ENCODE measurements at regions not wholly inside any gene's neighbourhood (a gene's known extent, or its start where the extent isn't known, plus 50 kb on each side); places are given as distances from the start of the nearest gene placed in this dataset.

DNA sequence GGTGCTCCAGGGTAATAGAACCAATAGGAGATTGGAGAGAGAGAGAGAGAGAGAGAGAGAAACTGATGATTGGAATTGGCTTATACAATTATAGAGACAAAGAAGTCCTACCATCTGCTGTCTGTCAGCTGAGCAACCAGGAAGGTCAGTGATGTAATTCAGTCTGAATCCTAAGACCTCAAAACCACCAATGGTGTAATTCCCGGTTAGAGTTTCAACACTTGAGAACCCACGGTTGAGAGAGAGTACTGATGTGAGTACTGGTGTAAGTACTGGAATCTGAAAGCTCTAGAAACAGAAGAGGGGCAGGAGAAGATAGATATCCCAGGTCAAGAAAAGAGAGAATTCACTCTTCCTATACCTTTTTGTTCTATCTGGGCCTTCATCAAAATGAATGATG, 775.8 kb downstream of the EFNA5 start:
- Histone ChIP-seq H3K27ac (ENCODE audit: low read depth, low read length) (no peak overlapping the region), H3K36me3 (ENCODE audit: control insufficient read depth, insufficient read depth, low read length) (no peaks in the 10 kb centered on the region), H3K79me2 (ENCODE audit: control insufficient read depth, insufficient read depth, low read length) (no peaks in the 10 kb centered on the region), H3K56ac (ENCODE audit: low read length) (no peak overlapping the region), H2BK120ac (ENCODE audit: low read depth, low read length) (no peak overlapping the region), H4K8ac (ENCODE audit: low read depth, low read length) (no peak overlapping the region), H3K4me1 (ENCODE audit: control insufficient read depth, low read depth, low read length) (no peaks in the 10 kb centered on the region), H3K27me3 (ENCODE audit: insufficient read depth, low read length, poor library complexity) (no peaks in the 10 kb centered on the region), H4K5ac (ENCODE audit: low read length) (no peak overlapping the region), H2BK5ac (ENCODE audit: low read length) (no peak overlapping the region), H2AK5ac (ENCODE audit: low read length) (no peak overlapping the region), H3K4me2 (ENCODE audit: low read length) (no peak overlapping the region), H3K4ac (ENCODE audit: low read depth, low read length) (no peak overlapping the region), H3K9ac (ENCODE audit: low read length) (no peak overlapping the region), H3K23ac (ENCODE audit: low read length) (no peak overlapping the region), H3K4me3 (ENCODE audit: low read length) (no peak overlapping the region), H3K79me1 (ENCODE audit: low read length) (no peaks in the 10 kb centered on the region), H2BK15ac (replicated peaks; ENCODE audit: low read depth) (no peak overlapping the region), H3K18ac (ENCODE audit: low read length) (no peak overlapping the region)
- WGBS (ENCODE audit: extremely low coverage, insufficient coverage, low lambda C conversion rate): no CpG with 5 or more reads among the region's 2 CpGs
- peak; percentile 21 for DNase-seq

DNA sequence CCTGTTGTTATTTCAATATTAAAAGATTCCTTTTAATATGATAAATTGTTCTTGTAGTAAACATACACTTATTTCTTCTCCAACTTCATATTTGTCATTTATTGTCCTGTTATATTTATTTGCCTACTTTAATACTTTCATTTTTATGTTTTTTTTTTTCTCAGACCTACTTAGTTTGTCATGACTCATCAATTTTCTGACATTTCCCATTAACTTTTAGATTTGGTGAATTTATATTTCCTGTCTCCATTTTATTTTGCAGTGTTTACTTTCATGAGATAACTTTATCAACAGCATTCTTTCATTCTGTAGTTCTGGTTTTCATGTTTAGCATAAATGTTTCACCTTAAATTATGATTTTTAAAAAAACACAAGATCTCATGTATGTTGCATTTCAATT, 788.7 kb downstream of the EFNA5 start:
- no peak overlapping the region for H3K9ac ChIP-seq (ENCODE audit: low read length)
- no peak overlapping the region for H2AK5ac ChIP-seq (ENCODE audit: low read length)
- no peaks in the 10 kb centered on the region for H3K27me3 ChIP-seq (ENCODE audit: insufficient read depth, low read length, poor library complexity)
- H3K79me1 ChIP-seq (ENCODE audit: low read length): no peaks in the 10 kb centered on the region
- DNase-seq: no peak
- no peak overlapping the region for H3K4ac ChIP-seq (ENCODE audit: low read depth, low read length)
- H3K23ac ChIP-seq (ENCODE audit: low read length): no peak overlapping the region
- no peak overlapping the region for H3K56ac ChIP-seq (ENCODE audit: low read length)
- H3K79me2 ChIP-seq (ENCODE audit: control insufficient read depth, insufficient read depth, low read length): no peaks in the 10 kb centered on the region
- no peaks in the 10 kb centered on the region for H3K36me3 ChIP-seq (ENCODE audit: control insufficient read depth, insufficient read depth, low read length)
- H2BK5ac ChIP-seq (ENCODE audit: low read length): no peak overlapping the region
- no peak overlapping the region for H3K4me3 ChIP-seq (ENCODE audit: low read length)
- no peak overlapping the region for H3K4me2 ChIP-seq (ENCODE audit: low read length)
- H3K4me1 ChIP-seq (ENCODE audit: control insufficient read depth, low read depth, low read length): no peaks in the 10 kb centered on the region
- no peak overlapping the region for H2BK120ac ChIP-seq (ENCODE audit: low read depth, low read length)
- no peak overlapping the region for H4K5ac ChIP-seq (ENCODE audit: low read length)
- H3K27ac ChIP-seq (ENCODE audit: low read depth, low read length): no peak overlapping the region
- H2BK15ac ChIP-seq (replicated peaks; ENCODE audit: low read depth): no peak overlapping the region
- H4K8ac ChIP-seq (ENCODE audit: low read depth, low read length): no peak overlapping the region
- no peak overlapping the region for H3K18ac ChIP-seq (ENCODE audit: low read length)

- H3K4me1 ChIP-seq (ENCODE audit: control insufficient read depth, low read depth, low read length): no peaks in the 10 kb centered on the region
- no peak overlapping the region for H2BK5ac ChIP-seq (ENCODE audit: low read length)
- no peak overlapping the region for H3K9ac ChIP-seq (ENCODE audit: low read length)
- no peaks in the 10 kb centered on the region for H3K27me3 ChIP-seq (ENCODE audit: insufficient read depth, low read length, poor library complexity)
- no peaks in the 10 kb centered on the region for H3K79me2 ChIP-seq (ENCODE audit: control insufficient read depth, insufficient read depth, low read length)
- no peak overlapping the region for H3K4ac ChIP-seq (ENCODE audit: low read depth, low read length)
- H3K23ac ChIP-seq (ENCODE audit: low read length): no peak overlapping the region
- no peak overlapping the region for H3K56ac ChIP-seq (ENCODE audit: low read length)
- H4K5ac ChIP-seq (ENCODE audit: low read length): no peak overlapping the region
- no CpG with 5 or more reads among the region's 2 CpGs for WGBS (ENCODE audit: extremely low coverage, insufficient coverage, low lambda C conversion rate)
- no peak overlapping the region for H3K4me3 ChIP-seq (ENCODE audit: low read length)
- H3K27ac ChIP-seq (ENCODE audit: low read depth, low read length): no peak overlapping the region
- no peak overlapping the region for H2BK120ac ChIP-seq (ENCODE audit: low read depth, low read length)
- H3K4me2 ChIP-seq (ENCODE audit: low read length): no peak overlapping the region
- H2AK5ac ChIP-seq (ENCODE audit: low read length): no peak overlapping the region
- no peak overlapping the region for H2BK15ac ChIP-seq (replicated peaks; ENCODE audit: low read depth)
- no peak overlapping the region for H4K8ac ChIP-seq (ENCODE audit: low read depth, low read length)
- no peaks in the 10 kb centered on the region for H3K79me1 ChIP-seq (ENCODE audit: low read length)
- H3K36me3 ChIP-seq (ENCODE audit: control insufficient read depth, insufficient read depth, low read length): no peaks in the 10 kb centered on the region
- no peak overlapping the region for H3K18ac ChIP-seq (ENCODE audit: low read length)
- no peak for DNase-seq
Measured at GRCh38 chr5:106880656-106881055, 790.1 kb downstream of the EFNA5 start.

DNA sequence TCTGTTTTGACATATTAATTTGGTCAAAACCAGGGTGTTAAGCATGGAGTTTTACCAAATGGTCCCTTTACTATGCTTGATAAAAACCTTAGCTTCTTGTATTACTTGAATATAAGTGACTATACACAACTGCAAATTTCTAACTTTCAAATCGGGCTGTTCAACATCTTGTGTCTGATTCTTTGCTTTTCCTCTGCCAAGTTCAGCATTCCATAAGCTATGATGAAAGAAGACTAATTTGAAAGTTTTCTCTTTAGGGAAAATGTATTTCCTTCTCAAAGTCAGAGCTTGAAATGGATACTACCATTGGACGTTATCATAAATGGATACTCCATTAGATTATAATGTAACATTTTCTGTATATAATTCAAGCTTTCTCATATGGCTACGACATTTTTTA, 792.9 kb downstream of the EFNA5 start:
- no peak overlapping the region for H3K9ac ChIP-seq (ENCODE audit: low read length)
- H3K56ac ChIP-seq (ENCODE audit: low read length): no peak overlapping the region
- no peak overlapping the region for H4K5ac ChIP-seq (ENCODE audit: low read length)
- no peak overlapping the region for H3K4ac ChIP-seq (ENCODE audit: low read depth, low read length)
- H4K8ac ChIP-seq (ENCODE audit: low read depth, low read length): no peak overlapping the region
- no peak overlapping the region for H2BK5ac ChIP-seq (ENCODE audit: low read length)
- H3K27me3 ChIP-seq (ENCODE audit: insufficient read depth, low read length, poor library complexity): no peaks in the 10 kb centered on the region
- no peak overlapping the region for H3K4me2 ChIP-seq (ENCODE audit: low read length)
- H3K23ac ChIP-seq (ENCODE audit: low read length): no peak overlapping the region
- no peaks in the 10 kb centered on the region for H3K79me2 ChIP-seq (ENCODE audit: control insufficient read depth, insufficient read depth, low read length)
- no peaks in the 10 kb centered on the region for H3K36me3 ChIP-seq (ENCODE audit: control insufficient read depth, insufficient read depth, low read length)
- no peak overlapping the region for H2BK120ac ChIP-seq (ENCODE audit: low read depth, low read length)
- H3K4me1 ChIP-seq (ENCODE audit: control insufficient read depth, low read depth, low read length): no peaks in the 10 kb centered on the region
- no CpG with 5 or more reads among the region's 3 CpGs for WGBS (ENCODE audit: extremely low coverage, insufficient coverage, low lambda C conversion rate)
- H3K18ac ChIP-seq (ENCODE audit: low read length): no peak overlapping the region
- H3K27ac ChIP-seq (ENCODE audit: low read depth, low read length): no peak overlapping the region
- H2AK5ac ChIP-seq (ENCODE audit: low read length): no peak overlapping the region
- DNase-seq: no peak
- H2BK15ac ChIP-seq (replicated peaks; ENCODE audit: low read depth): no peak overlapping the region
- no peak overlapping the region for H3K4me3 ChIP-seq (ENCODE audit: low read length)
- H3K79me1 ChIP-seq (ENCODE audit: low read length): no peaks in the 10 kb centered on the region

- no peak overlapping the region for H3K23ac ChIP-seq (ENCODE audit: low read length)
- no peaks in the 10 kb centered on the region for H3K79me2 ChIP-seq (ENCODE audit: control insufficient read depth, insufficient read depth, low read length)
- H3K4me3 ChIP-seq (ENCODE audit: low read length): no peak overlapping the region
- no peak overlapping the region for H4K8ac ChIP-seq (ENCODE audit: low read depth, low read length)
- no peak overlapping the region for H3K4me2 ChIP-seq (ENCODE audit: low read length)
- no peak overlapping the region for H2BK15ac ChIP-seq (replicated peaks; ENCODE audit: low read depth)
- H3K27me3 ChIP-seq (ENCODE audit: insufficient read depth, low read length, poor library complexity): no peaks in the 10 kb centered on the region
- H3K4ac ChIP-seq (ENCODE audit: low read depth, low read length): no peak overlapping the region
- H3K18ac ChIP-seq (ENCODE audit: low read length): no peak overlapping the region
- H2BK5ac ChIP-seq (ENCODE audit: low read length): no peak overlapping the region
- peak; percentile 71 for DNase-seq
- no peak overlapping the region for H3K56ac ChIP-seq (ENCODE audit: low read length)
- no peaks in the 10 kb centered on the region for H3K4me1 ChIP-seq (ENCODE audit: control insufficient read depth, low read depth, low read length)
- whole genome bisulfite sequencing (ENCODE audit: extremely low coverage, insufficient coverage, low lambda C conversion rate): no CpG with 5 or more reads among the region's 7 CpGs
- H3K27ac ChIP-seq (ENCODE audit: low read depth, low read length): no peak overlapping the region
- no peak overlapping the region for H4K5ac ChIP-seq (ENCODE audit: low read length)
- no peaks in the 10 kb centered on the region for H3K36me3 ChIP-seq (ENCODE audit: control insufficient read depth, insufficient read depth, low read length)
- H2AK5ac ChIP-seq (ENCODE audit: low read length): no peak overlapping the region
- H2BK120ac ChIP-seq (ENCODE audit: low read depth, low read length): no peak overlapping the region
- H3K9ac ChIP-seq (ENCODE audit: low read length): no peak overlapping the region
- no peaks in the 10 kb centered on the region for H3K79me1 ChIP-seq (ENCODE audit: low read length)
Measured at GRCh38 chr5:106876665-106877194, 794.0 kb downstream of the EFNA5 start.

- no CpG with 5 or more reads among the region's 6 CpGs for WGBS (ENCODE audit: extremely low coverage, insufficient coverage, low lambda C conversion rate)
Measured at GRCh38 chr5:106876298-106876622, 794.5 kb downstream of the EFNA5 start.

More at GRCh38 chr5:106876298-106876622, 794.5 kb downstream of the EFNA5 start:
- no peak overlapping the region for H2BK5ac ChIP-seq (ENCODE audit: low read length)
- H3K4me2 ChIP-seq (ENCODE audit: low read length): no peak overlapping the region
- H2AK5ac ChIP-seq (ENCODE audit: low read length): no peak overlapping the region
- no peak overlapping the region for H3K9ac ChIP-seq (ENCODE audit: low read length)
- H3K36me3 ChIP-seq (ENCODE audit: control insufficient read depth, insufficient read depth, low read length): no peaks in the 10 kb centered on the region
- H3K4me1 ChIP-seq (ENCODE audit: control insufficient read depth, low read depth, low read length): no peaks in the 10 kb centered on the region
- H4K8ac ChIP-seq (ENCODE audit: low read depth, low read length): no peak overlapping the region
- H3K79me1 ChIP-seq (ENCODE audit: low read length): no peaks in the 10 kb centered on the region
- no peaks in the 10 kb centered on the region for H3K27me3 ChIP-seq (ENCODE audit: insufficient read depth, low read length, poor library complexity)
- no peak overlapping the region for H3K4me3 ChIP-seq (ENCODE audit: low read length)
- H3K27ac ChIP-seq (ENCODE audit: low read depth, low read length): no peak overlapping the region
- no peak overlapping the region for H3K4ac ChIP-seq (ENCODE audit: low read depth, low read length)
- H3K23ac ChIP-seq (ENCODE audit: low read length): no peak overlapping the region
- no peak for DNase-seq
- no peak overlapping the region for H2BK120ac ChIP-seq (ENCODE audit: low read depth, low read length)
- no peak overlapping the region for H3K56ac ChIP-seq (ENCODE audit: low read length)
- no peak overlapping the region for H4K5ac ChIP-seq (ENCODE audit: low read length)
- no peak overlapping the region for H3K18ac ChIP-seq (ENCODE audit: low read length)
- no peaks in the 10 kb centered on the region for H3K79me2 ChIP-seq (ENCODE audit: control insufficient read depth, insufficient read depth, low read length)
- no peak overlapping the region for H2BK15ac ChIP-seq (replicated peaks; ENCODE audit: low read depth)
